ENCODE measurements at regions not wholly inside any gene's neighbourhood (a gene's known extent, or its start where the extent isn't known, plus 50 kb on each side); places are given as distances from the start of the nearest gene placed in this dataset.

GRCh38 chr4:95984081-95984480, 144.2 kb downstream of the PDHA2 start:
- Histone ChIP-seq H3K4me1 (ENCODE audit: control insufficient read depth, insufficient read depth, low read length) (no peaks in the 10 kb centered on the region), H3K9me3 (ENCODE audit: control insufficient read depth, low read length) (peaks cover 4% of the 10 kb centered on the region), H3K36me3 (ENCODE audit: control insufficient read depth, insufficient read depth, low read length) (no peaks in the 10 kb centered on the region), H3K4me3 (ENCODE audit: low read length) (no peak overlapping the region), H3K27ac (ENCODE audit: low read depth, low read length) (no peak overlapping the region), H3K27me3 (ENCODE audit: control insufficient read depth, insufficient read depth, low read length, poor library complexity, severe bottlenecking) (no peaks in the 10 kb centered on the region), H3K9ac (ENCODE audit: extremely low read depth, low read length, poor library complexity, severe bottlenecking) (no peak overlapping the region)
- H3K27me3 Mint-ChIP-seq (ENCODE audit: insufficient read depth) = no peaks in the 10 kb centered on the region
- no peak overlapping the region for H3K4me3 Mint-ChIP-seq
- peaks cover 4% of the 10 kb centered on the region for H3K9me3 Mint-ChIP-seq
- no peak for DNase-seq
- no peak overlapping the region for H3K27ac Mint-ChIP-seq
- 92% methylated on average over 5 to 6 of the region's 6 CpGs for WGBS, 2 experiments (ENCODE audit: insufficient coverage in 1 of 2, insufficient read length in 1 of 2)
- no peak for TF ChIP-seq CTCF (conservative IDR thresholded peaks at IDR 0.05)
- no peaks in the 10 kb centered on the region for H3K36me3 Mint-ChIP-seq (ENCODE audit: low read depth)
- H3K4me1 Mint-ChIP-seq = no peaks in the 10 kb centered on the region

- no peaks in the 10 kb centered on the region for H3K36me3 ChIP-seq (ENCODE audit: control insufficient read depth, insufficient read depth, low read length)
- no peak for DNase-seq
- no peaks in the 10 kb centered on the region for H3K36me3 Mint-ChIP-seq (ENCODE audit: low read depth)
- no peaks in the 10 kb centered on the region for H3K27me3 ChIP-seq (ENCODE audit: control insufficient read depth, insufficient read depth, low read length, poor library complexity, severe bottlenecking)
- H3K27ac Mint-ChIP-seq = no peak overlapping the region
- H3K27me3 Mint-ChIP-seq (ENCODE audit: insufficient read depth) = no peaks in the 10 kb centered on the region
- H3K4me3 ChIP-seq (ENCODE audit: low read length) = no peak overlapping the region
- H3K9ac ChIP-seq (ENCODE audit: extremely low read depth, low read length, poor library complexity, severe bottlenecking) = no peak overlapping the region
- TF ChIP-seq CTCF (conservative IDR thresholded peaks at IDR 0.05) = no peak
- no peak overlapping the region for H3K4me3 Mint-ChIP-seq
- H3K4me1 ChIP-seq (ENCODE audit: control insufficient read depth, insufficient read depth, low read length) = no peaks in the 10 kb centered on the region
- no peaks in the 10 kb centered on the region for H3K9me3 Mint-ChIP-seq
- no peaks in the 10 kb centered on the region for H3K9me3 ChIP-seq (ENCODE audit: control insufficient read depth, low read length)
- 92 to 100% methylated on average over 4 of the region's 4 CpGs for WGBS, 2 experiments (ENCODE audit: insufficient coverage in 1 of 2, insufficient read length in 1 of 2)
- no peak overlapping the region for H3K27ac ChIP-seq (ENCODE audit: low read depth, low read length)
- H3K4me1 Mint-ChIP-seq = no peaks in the 10 kb centered on the region
Observed at GRCh38 chr4:95985051-95985450, 145.2 kb downstream of the PDHA2 start.

- Mint-ChIP-seq H3K27ac (no peak overlapping the region), H3K9me3 (no peaks in the 10 kb centered on the region), H3K4me3 (no peak overlapping the region), H3K27me3 (ENCODE audit: insufficient read depth) (no peaks in the 10 kb centered on the region), H3K36me3 (ENCODE audit: low read depth) (no peaks in the 10 kb centered on the region), H3K4me1 (no peaks in the 10 kb centered on the region)
- 60 to 94% methylated on average over 1 to 4 of the region's 4 CpGs for WGBS, 2 experiments (ENCODE audit: insufficient coverage in 1 of 2, insufficient read length in 1 of 2)
- DNase-seq = no peak
- no peaks in the 10 kb centered on the region for H3K9me3 ChIP-seq (ENCODE audit: control insufficient read depth, low read length)
- H3K27ac ChIP-seq (ENCODE audit: low read depth, low read length) = no peak overlapping the region
- no peaks in the 10 kb centered on the region for H3K27me3 ChIP-seq (ENCODE audit: control insufficient read depth, insufficient read depth, low read length, poor library complexity, severe bottlenecking)
- H3K9ac ChIP-seq (ENCODE audit: extremely low read depth, low read length, poor library complexity, severe bottlenecking) = no peak overlapping the region
- no peak overlapping the region for H3K4me3 ChIP-seq (ENCODE audit: low read length)
- TF ChIP-seq CTCF (conservative IDR thresholded peaks at IDR 0.05) = no peak
- no peaks in the 10 kb centered on the region for H3K36me3 ChIP-seq (ENCODE audit: control insufficient read depth, insufficient read depth, low read length)
- H3K4me1 ChIP-seq (ENCODE audit: control insufficient read depth, insufficient read depth, low read length) = no peaks in the 10 kb centered on the region
Observed at GRCh38 chr4:95985791-95986550, 146.1 kb downstream of the PDHA2 start.
